ENCODE measurements at regions not wholly inside any gene's neighbourhood (a gene's known extent, or its start where the extent isn't known, plus 50 kb on each side); places are given as distances from the start of the nearest gene placed in this dataset.

DNA sequence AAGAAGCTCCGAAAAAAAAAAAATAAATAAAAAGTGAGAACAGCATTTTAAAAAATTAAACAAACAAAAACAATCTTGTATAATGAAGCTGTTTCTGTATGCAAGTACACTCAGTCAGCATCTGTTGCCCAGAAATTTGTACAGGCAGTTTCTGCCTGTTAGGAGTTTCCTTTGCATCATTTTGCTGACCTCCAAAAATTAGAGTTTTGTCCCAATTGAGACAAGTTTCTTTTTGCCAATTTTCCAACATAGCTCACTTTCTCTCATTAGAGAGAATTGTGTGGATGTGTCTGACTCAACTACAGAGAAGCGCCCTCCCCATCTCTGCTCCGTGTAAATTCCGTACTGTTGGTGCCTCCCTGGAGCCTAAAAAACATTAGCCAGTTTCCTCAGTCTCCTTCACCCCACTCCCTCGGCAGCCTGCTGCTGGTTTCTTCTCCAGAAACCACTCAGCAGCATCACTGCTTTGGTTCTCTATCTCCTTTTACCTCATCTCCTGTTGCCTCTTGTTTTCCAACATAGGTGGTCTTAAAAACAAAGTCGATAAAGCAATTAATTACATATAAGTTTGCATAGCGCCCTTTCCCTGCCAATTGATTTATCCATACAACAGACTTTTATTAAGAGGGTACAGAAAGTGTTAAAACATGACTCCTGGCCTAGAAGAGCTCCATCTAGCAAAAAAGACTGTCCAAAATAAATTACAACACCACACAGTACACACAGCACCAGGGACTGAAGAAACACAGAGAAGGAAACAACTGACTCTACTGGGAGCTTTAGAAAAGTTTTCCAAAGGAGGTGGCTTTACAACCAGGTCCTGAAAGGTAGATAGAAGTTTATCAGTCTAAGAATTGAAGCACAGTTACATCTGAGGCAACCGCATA lies 286.7 kb downstream of the SHOX2 start:
- no peak for DNase-seq (ENCODE audit: extremely low read depth in 1 of 4, low spot score in 3 of 4)
- intact Hi-C loops (cut with micrococcal nuclease): no loop called here
- no peak overlapping the region for H3K27ac ChIP-seq (ENCODE audit: extremely low read depth, low read depth, low read length)
- CTCF ChIA-PET (ENCODE audit: low intra/inter-chr PET ratio): no interaction called here
- 0% methylated on average over 8 of the region's 8 CpGs for WGBS (ENCODE audit: insufficient coverage, low coverage, missing lambda C conversion rate)
- no peaks in the 10 kb centered on the region for H3K9me1 ChIP-seq (ENCODE audit: control insufficient read depth, insufficient read depth, low read length)
- H3K4me2 ChIP-seq (ENCODE audit: insufficient read depth, low read length): no peak overlapping the region
- no peaks in the 10 kb centered on the region; a peak in 1 of 5 replicates for H3K27me3 ChIP-seq (ENCODE audit: control insufficient read depth in 2 of 2, insufficient read depth in 2 of 2, low read length in 2 of 2)
- TF ChIP-seq, protein P1, sequence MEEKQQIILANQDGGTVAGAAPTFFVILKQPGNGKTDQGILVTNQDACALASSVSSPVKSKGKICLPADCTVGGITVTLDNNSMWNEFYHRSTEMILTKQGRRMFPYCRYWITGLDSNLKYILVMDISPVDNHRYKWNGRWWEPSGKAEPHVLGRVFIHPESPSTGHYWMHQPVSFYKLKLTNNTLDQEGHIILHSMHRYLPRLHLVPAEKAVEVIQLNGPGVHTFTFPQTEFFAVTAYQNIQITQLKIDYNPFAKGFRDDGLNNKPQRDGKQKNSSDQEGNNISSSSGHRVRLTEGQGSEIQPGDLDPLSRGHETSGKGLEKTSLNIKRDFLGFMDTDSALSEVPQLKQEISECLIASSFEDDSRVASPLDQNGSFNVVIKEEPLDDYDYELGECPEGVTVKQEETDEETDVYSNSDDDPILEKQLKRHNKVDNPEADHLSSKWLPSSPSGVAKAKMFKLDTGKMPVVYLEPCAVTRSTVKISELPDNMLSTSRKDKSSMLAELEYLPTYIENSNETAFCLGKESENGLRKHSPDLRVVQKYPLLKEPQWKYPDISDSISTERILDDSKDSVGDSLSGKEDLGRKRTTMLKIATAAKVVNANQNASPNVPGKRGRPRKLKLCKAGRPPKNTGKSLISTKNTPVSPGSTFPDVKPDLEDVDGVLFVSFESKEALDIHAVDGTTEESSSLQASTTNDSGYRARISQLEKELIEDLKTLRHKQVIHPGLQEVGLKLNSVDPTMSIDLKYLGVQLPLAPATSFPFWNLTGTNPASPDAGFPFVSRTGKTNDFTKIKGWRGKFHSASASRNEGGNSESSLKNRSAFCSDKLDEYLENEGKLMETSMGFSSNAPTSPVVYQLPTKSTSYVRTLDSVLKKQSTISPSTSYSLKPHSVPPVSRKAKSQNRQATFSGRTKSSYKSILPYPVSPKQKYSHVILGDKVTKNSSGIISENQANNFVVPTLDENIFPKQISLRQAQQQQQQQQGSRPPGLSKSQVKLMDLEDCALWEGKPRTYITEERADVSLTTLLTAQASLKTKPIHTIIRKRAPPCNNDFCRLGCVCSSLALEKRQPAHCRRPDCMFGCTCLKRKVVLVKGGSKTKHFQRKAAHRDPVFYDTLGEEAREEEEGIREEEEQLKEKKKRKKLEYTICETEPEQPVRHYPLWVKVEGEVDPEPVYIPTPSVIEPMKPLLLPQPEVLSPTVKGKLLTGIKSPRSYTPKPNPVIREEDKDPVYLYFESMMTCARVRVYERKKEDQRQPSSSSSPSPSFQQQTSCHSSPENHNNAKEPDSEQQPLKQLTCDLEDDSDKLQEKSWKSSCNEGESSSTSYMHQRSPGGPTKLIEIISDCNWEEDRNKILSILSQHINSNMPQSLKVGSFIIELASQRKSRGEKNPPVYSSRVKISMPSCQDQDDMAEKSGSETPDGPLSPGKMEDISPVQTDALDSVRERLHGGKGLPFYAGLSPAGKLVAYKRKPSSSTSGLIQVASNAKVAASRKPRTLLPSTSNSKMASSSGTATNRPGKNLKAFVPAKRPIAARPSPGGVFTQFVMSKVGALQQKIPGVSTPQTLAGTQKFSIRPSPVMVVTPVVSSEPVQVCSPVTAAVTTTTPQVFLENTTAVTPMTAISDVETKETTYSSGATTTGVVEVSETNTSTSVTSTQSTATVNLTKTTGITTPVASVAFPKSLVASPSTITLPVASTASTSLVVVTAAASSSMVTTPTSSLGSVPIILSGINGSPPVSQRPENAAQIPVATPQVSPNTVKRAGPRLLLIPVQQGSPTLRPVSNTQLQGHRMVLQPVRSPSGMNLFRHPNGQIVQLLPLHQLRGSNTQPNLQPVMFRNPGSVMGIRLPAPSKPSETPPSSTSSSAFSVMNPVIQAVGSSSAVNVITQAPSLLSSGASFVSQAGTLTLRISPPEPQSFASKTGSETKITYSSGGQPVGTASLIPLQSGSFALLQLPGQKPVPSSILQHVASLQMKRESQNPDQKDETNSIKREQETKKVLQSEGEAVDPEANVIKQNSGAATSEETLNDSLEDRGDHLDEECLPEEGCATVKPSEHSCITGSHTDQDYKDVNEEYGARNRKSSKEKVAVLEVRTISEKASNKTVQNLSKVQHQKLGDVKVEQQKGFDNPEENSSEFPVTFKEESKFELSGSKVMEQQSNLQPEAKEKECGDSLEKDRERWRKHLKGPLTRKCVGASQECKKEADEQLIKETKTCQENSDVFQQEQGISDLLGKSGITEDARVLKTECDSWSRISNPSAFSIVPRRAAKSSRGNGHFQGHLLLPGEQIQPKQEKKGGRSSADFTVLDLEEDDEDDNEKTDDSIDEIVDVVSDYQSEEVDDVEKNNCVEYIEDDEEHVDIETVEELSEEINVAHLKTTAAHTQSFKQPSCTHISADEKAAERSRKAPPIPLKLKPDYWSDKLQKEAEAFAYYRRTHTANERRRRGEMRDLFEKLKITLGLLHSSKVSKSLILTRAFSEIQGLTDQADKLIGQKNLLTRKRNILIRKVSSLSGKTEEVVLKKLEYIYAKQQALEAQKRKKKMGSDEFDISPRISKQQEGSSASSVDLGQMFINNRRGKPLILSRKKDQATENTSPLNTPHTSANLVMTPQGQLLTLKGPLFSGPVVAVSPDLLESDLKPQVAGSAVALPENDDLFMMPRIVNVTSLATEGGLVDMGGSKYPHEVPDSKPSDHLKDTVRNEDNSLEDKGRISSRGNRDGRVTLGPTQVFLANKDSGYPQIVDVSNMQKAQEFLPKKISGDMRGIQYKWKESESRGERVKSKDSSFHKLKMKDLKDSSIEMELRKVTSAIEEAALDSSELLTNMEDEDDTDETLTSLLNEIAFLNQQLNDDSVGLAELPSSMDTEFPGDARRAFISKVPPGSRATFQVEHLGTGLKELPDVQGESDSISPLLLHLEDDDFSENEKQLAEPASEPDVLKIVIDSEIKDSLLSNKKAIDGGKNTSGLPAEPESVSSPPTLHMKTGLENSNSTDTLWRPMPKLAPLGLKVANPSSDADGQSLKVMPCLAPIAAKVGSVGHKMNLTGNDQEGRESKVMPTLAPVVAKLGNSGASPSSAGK (IDR thresholded peaks at IDR 0.05): no peak
- TF ChIP-seq KDM4B (IDR thresholded peaks at IDR 0.05; ENCODE audit: borderline replicate concordance in 2 of 2, low read depth in 1 of 2): no peak
- TF ChIP-seq PML (IDR thresholded peaks at IDR 0.05; ENCODE audit: low read length): no peak
- FAIRE-seq: no peak
- no peaks in the 10 kb centered on the region for H3K79me2 ChIP-seq (ENCODE audit: control insufficient read depth, insufficient read depth, low read length)
- BruUV-seq (replicated peaks): no TSS peak
- ATAC-seq: no peak
- H2AFZ ChIP-seq (ENCODE audit: low read depth, low read length): no peak overlapping the region
- no peak overlapping the region for H3K9ac ChIP-seq (ENCODE audit: insufficient read depth in 1 of 2, low read depth in 2 of 2, low read length in 2 of 2)
- POLR2A ChIA-PET: interaction anchor here (1.0 kb wide), 1 partner anchor 14 kb away, joined by 3 read pairs; no protein-coding TSS in a partner anchor
- H3K4me3 ChIP-seq: no peak overlapping the region
- no peaks in the 10 kb centered on the region for H3K36me3 ChIP-seq (ENCODE audit: control insufficient read depth, insufficient read depth, low read length)
- no peaks in the 10 kb centered on the region for H3K4me1 ChIP-seq (replicated peaks in 1 of 2; ENCODE audit: control insufficient read depth in 2 of 2, insufficient read depth in 2 of 2, low read length in 2 of 2)
- H3K9me3 ChIP-seq (replicated peaks; ENCODE audit: control insufficient read depth, insufficient read depth, low read depth, low read length): no peaks in the 10 kb centered on the region
- in situ Hi-C loops (cut with MboI): no loop called here
- no peaks in the 10 kb centered on the region for H4K20me1 ChIP-seq (replicated peaks; ENCODE audit: control insufficient read depth, insufficient read depth, low read length)
